ENCODE measurements at regions not wholly inside any gene's neighbourhood (a gene's known extent, or its start where the extent isn't known, plus 50 kb on each side); places are given as distances from the start of the nearest gene placed in this dataset.
"Not testable (repeated sequence)": the region's sequence is repeated elsewhere in the genome, so short reads cannot be mapped to it uniquely, and the experiment has no call there.

- no peak for DNase-seq (ENCODE audit: low spot score)
These were observed 114.1 kb downstream of the RAB38 start for GRCh38 chr11:88061111-88061510.

DNA sequence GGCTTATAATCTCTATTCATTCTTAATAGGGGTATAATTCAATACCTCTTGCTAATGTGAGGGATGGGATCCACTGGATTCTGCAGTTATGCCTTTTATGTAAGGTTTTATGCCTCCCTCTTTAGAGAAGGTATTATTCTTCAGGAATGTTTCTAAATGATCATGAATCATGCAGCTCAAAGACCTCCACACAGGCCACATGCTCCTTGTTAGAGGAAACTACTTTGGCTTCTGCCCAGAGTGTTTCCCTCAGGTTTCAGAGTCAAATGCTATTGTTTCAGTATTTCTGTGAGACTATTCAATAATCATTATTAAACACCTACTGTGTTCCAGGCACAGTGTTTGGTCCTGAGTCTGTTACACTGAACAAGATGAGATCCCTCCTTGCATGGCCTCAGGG lies 115.9 kb downstream of the RAB38 start:
- no peak for DNase-seq (ENCODE audit: low spot score)

DNA sequence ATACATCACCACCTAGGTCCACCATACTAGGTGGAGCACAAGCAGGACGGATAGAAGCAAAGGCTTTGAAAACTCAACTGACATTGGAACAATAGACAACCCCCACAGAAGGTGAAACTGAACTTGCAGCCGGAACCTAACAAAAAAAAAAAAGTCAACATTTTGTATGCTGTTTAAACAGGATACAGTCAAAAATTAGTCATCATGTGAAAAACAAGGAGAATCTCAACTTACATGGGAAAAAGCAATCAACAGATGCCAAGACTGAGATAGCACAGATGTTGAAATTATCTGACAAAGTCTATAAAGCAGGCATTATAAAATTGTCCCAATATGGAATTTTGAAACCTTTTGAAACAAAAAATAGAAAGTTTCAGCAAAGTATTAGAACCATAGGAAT lies 123.8 kb downstream of the RAB38 start:
- no peak for DNase-seq (ENCODE audit: low spot score)

- no peak for DNase-seq (ENCODE audit: low spot score)
These were observed 125.0 kb downstream of the RAB38 start for GRCh38 chr11:88050247-88050646.

GRCh38 chr11:88045288-88045687 lies 130.0 kb downstream of the RAB38 start:
- not testable (repeated sequence) for DNase-seq (ENCODE audit: low spot score)

GRCh38 chr11:88044658-88045057 lies 130.6 kb downstream of the RAB38 start:
- not testable (repeated sequence) for DNase-seq (ENCODE audit: low spot score)

GRCh38 chr11:88043149-88043548 lies 132.1 kb downstream of the RAB38 start:
- DNase-seq (ENCODE audit: low spot score): no peak

DNA sequence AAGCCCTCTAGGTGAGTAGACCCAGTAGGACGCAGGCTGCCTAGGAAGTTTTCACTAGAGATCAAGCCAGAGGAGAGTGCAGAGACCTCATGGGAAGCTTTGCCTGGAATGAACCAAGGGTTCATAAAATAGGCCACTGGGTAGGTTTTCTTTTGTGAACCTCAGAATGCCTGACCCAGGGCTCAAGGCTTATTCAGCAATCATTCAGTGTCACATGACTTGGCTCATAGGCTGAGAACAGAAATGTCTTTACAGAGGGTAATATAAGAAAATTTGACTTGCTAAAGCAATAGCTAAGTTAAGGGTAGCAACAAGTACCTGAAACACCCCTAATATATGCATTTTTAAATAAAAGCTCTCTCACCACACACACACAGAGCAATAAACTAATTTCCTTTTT lies 132.6 kb downstream of the RAB38 start:
- no peak for DNase-seq (ENCODE audit: low spot score)

DNA sequence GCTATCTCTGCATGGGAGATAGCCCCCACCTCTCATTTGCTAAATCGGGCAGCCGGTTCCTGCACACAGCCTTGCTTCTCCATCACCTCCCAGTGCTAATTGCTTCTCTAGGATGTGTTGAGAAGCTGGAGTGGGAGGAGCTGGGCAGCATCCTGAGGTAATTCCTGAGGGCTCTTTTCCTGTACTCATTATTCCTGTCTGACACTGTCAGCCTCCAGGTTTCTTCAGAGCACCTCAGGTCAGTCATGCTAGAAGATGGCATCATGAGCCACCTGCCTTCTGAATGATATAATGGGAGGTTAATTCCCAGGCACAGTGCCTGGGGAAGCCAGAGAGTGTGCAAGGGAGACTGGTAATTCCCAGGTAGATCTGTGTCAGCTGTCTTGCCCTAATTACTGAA lies 133.0 kb downstream of the RAB38 start:
- DNase-seq (ENCODE audit: low spot score): no peak

DNA sequence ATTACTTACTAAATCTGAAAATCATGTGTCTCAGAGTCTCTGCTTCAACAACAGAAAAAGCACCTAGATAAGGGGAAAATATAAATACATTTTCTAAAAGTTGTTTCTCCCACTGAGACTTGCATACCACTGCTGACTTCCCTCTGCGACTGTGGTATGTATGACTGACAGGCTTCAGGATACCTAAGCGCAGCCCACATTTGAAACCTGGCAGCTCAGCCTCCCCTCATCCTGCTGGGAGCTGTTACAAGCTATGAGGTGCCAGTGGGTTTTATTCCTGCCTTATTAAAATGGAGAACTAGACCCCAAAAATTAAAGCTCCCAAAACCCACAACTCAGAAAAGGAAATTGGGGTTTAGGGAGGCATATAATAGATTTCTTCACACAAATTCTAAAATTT lies 133.6 kb downstream of the RAB38 start:
- no peak for DNase-seq (ENCODE audit: low spot score)

DNA sequence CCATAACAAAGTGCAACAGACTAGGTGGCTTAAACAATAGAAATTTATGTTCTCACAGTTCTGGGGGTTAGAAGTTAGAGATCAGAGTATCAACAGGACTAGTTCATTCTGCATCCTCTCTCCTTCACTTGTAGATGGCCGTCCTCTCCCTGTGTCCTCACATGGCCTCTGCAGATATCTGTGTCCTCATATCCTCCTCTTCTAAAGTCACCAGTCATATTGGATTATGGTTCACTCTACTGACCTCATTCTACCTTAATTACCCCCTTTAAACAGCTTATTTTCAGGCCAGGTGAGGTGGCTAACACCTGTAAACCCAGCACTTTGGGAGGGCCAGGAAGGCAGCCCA lies 135.1 kb downstream of the RAB38 start:
- no peak for DNase-seq (ENCODE audit: low spot score)

DNA sequence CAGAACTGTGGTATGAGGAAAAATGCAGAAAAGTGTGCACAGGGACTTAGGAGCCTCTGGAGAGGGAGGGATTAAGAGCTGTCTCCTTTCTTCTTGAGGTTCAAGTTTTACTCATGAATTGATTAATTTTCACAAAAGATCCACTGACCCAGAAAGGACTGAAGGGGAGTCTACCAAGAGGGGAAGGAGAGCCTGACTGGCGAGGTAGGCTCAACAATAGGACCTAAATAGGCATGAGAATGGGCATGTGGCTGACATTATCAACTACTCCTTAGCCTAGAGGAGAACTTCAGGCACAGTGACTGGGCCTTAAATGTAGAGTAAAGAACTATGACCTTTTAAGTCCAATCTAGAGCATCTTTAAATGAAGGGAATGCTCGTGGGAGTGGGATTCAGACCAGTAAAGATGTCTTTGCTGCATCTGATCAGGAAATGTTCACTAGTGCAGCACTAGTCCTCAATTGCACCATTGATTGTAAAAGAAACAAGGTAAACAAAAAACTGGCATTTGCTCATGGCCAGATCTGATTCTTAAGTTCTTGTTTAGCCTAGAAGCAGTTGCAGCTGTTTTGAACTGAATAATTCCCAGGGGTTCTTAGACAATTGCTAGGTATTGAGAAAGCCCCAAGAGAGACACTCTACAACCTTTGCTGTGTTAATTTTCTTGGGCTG lies 135.6 kb downstream of the RAB38 start:
- DNase-seq (ENCODE audit: low spot score): no peak

GRCh38 chr11:88038063-88038462 lies 137.2 kb downstream of the RAB38 start:
- no peak for DNase-seq (ENCODE audit: low spot score)

GRCh38 chr11:88036701-88037100 lies 138.5 kb downstream of the RAB38 start:
- no peak for DNase-seq (ENCODE audit: low spot score)

DNA sequence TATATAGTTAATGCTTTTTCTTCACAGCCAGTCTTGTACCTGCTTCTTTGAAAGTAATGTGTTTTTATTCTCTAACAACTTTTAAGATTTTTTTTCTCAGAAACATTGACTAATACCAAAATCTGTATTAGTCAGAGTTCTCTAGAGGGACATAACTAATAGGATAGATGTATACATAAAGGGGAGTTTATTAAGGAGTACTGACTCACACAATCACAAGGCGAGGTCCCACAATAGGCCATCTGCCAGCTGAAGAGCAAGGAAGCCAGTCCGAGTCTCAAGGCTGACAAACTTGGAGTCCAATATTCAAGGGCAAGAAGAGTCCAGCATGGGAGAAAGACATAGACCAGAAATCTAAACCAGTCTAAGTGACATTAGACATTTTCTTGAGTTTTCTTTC lies 140.0 kb downstream of the RAB38 start:
- DNase-seq (ENCODE audit: low spot score): no peak

- DNase-seq (ENCODE audit: low spot score): no peak
These were observed 157.6 kb downstream of the RAB38 start for GRCh38 chr11:88017666-88018065.

- peak; percentile 42 for DNase-seq (ENCODE audit: low spot score)
These were observed 158.7 kb downstream of the RAB38 start for GRCh38 chr11:88016392-88017170.

GRCh38 chr11:88015170-88015569 lies 160.1 kb downstream of the RAB38 start:
- no peak for DNase-seq (ENCODE audit: low spot score)

GRCh38 chr11:88013508-88014065 lies 161.7 kb downstream of the RAB38 start:
- no peak for DNase-seq (ENCODE audit: low spot score)

DNA sequence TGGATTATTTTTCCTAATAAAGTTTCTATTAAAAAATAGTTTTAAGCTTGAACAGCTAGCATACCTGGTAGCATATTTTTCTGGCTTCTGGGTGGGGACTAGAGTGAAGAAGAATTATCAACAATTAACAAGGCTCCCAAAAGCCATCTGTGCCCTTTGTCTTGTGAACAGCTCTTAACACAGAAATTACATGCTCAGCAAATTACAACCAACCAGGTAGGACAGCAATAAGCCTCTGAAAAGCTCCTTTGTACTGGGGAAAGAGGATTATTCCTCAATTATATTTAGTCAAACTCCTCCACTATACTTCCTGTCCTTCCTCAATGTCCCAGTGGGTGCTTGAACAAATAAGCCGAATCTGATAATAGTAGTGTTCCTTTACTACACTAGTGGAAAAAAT lies 162.8 kb downstream of the RAB38 start:
- DNase-seq (ENCODE audit: low spot score): no peak

DNA sequence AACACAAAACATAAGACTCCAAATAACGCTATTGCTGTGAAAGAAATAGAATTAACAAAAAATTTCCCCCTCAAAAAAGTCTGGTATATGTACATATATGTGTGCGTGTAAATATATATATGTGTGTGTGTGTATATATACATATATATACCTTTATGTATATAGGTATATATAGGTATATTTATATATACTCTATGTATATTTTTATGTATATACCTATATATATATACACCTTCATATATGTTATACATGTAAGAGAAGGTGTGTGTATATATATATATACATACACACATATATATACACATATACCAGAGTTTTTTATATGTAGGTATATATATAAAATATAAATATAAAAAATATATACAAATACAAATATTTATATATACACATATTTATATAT lies 199.2 kb downstream of the RAB38 start:
- DNase-seq (ENCODE audit: low spot score): no peak

DNA sequence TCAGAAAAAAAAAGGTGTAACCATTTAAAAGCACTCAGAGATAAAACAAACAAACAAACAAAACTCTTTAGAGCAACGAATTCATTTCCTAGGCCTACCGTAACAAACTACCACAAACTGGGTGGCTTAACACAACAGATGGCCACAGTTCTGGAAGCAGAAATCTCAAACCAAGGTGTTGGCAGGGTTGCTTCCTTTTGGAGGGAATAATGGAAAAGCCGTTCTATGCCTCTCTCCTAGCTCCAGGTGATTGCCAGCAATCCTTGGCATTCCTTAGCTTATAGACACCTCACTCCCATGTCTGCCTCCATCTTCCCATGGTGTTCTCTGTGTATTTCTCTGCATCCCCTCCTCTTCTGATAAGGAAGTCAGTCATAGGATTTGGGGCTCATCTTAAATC lies 200.4 kb downstream of the RAB38 start:
- no peak for DNase-seq (ENCODE audit: low spot score)

DNA sequence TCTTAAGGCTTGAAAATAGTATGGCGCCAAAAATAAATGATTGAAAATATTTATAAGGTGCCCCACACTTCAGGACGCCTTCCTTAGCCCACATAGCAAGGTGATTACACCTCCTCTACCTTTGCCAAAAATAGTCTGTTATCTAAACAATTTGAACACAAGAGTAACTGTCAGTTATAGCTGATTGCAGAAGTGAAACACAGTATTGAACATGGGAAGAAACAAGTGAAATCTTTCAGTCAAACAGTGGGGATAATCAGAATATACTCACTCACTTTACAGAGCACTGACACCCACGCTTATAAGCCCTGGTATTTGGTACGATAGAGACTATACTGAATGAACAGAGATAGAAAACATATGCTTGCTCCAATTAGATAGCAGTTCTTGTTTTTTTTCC lies 203.1 kb downstream of the RAB38 start:
- DNase-seq (ENCODE audit: low spot score): no peak

GRCh38 chr11:87971354-87971753 lies 203.9 kb downstream of the RAB38 start:
- no peak for DNase-seq (ENCODE audit: low spot score)
